Ovary (tissue), 7 donors: ENCODE measurements at regions not wholly inside any gene's neighbourhood (a gene's known extent, or its start where the extent isn't known, plus 50 kb on each side); places are given as distances from the start of the nearest gene placed in this dataset.
A peak's percentile ranks its signal among the peaks of the same experiment; 100 is the strongest.

Source experiments
- DNase-seq, 5 donors: peaks; one replicate each; pipeline ENCODE4 v3.0.0-alpha.2; 2019 to 2020
- H3K27ac ChIP-seq, 2 donors: fragments of 200-600 bp; one replicate each; pipeline versions ENCODE4 v1.5.1 to v1.8.0; 2019 to 2022
- H3K27me3 ChIP-seq: fragments of 200-600 bp; one replicate; pipeline ENCODE4 v1.8.0; 2022
- H3K36me3 ChIP-seq: fragments of 200-600 bp; sonication (generic); one replicate; pipeline ENCODE4 v1.5.1; 2019
- H3K4me1 ChIP-seq: one replicate; pipeline ENCODE4 v1.8.1; 2013; ENCODE audit warnings: mild to moderate bottlenecking, moderate library complexity; ENCODE audit not compliant: insufficient read depth
- H3K4me3 ChIP-seq: fragments of 200-600 bp; sonication (generic); one replicate; pipeline ENCODE4 v1.5.1; 2017
- H3K9me3 ChIP-seq, 2 donors: fragments of 200-600 bp in 1 of 2; sonication (generic) in 1 of 2; one replicate each; pipeline versions ENCODE4 v1.5.1 to v1.8.1; 2013 to 2019; ENCODE audit warnings: mild to moderate bottlenecking in 1 of 2, moderate library complexity in 1 of 2
- EP300 ChIP-seq: sonication (generic); formaldehyde crosslinking; IDR thresholded peaks from one replicate; pipeline ENCODE4 v1.6.1; 2017; ENCODE audit warnings: antibody characterized with exemption
- POLR2A ChIP-seq: fragments of 450-650 bp; IDR thresholded peaks from one replicate; pipeline ENCODE4 v1.6.1; 2017; ENCODE audit warnings: antibody characterized with exemption, mild to moderate bottlenecking, moderate library complexity
- WGBS, 3 donors: extraction: QIAGEN DNeasy Blood & Tissue Kit in 1 of 3; methylation state at CpG; one replicate each; pipeline versions ENCODE4 v1.1.5 to v1.1.7; 2013 to 2017; 5-methylcytosine and 5-hydroxymethylcytosine counted together
- intact Hi-C, 4 donors: fragments of 100-400 bp; cut with DNase I; formaldehyde crosslinking; loops; one replicate each; pipeline versions ENCODE4 v1.11.0 to v1.15.1; 2022 to 2023
- TF ChIP-seq, protein P1 (sequence below), 3 donors: fragments of 450-650 bp in 2 of 3; fragments of 200-600 bp in 1 of 3; IDR thresholded peaks; one replicate each; pipeline versions ENCODE4 v1.5.1 to v1.8.0; 2016 to 2022; ENCODE audit warnings: antibody characterized with exemption in 3 of 3, mild to moderate bottlenecking in 1 of 3
- donor health status: DM: no; HTN: no; CAD: no; lungs with moderate emphysema.
- donor health status: DM: no; HTN: no; CAD: no.
- donor health status: Bipolar disorder and iron deficiency.
- donor health status: DM: no; HTN: no; CAD: no.
- donor health status: DM: yes; HTN: yes; CAD: no.

DNA sequence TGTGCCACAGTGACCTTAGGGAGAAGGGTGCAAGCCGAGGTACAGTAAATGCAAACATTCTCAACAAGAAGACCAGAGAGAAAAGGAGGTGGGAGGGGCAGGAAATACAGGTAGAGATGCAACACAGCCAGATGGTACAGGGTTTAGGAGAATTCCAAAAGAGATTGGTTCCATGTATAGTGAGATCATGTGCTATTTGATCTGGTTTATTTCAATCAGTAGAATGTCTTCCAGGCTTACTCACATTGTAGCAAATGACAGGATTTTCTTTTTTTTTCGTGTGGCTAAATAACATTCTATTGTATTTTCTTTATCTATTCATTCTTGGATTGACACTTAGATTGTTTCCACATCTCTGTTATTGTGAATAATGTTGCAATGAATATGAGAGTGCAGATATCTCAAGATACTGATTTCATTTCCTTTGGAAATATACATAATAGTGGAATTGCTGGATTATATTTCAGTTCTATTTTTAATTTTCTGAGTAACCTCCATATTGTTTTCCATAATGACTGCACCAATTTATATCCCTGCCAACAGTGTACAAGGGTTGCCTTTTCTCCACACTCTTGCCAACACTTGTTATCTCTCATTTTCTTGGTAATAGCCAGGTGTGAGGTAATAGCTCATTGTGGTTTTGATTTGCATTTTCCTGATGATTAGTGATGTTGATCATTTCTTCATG, 107.8 kb upstream of the GAS1 start:
- Histone ChIP-seq H3K27me3 (no peaks in the 10 kb centered on the region), H3K9me3 (no peaks in the 10 kb centered on the region), H3K4me1 (no peaks in the 10 kb centered on the region), H3K4me3 (no peak overlapping the region), H3K36me3 (no peaks in the 10 kb centered on the region), H3K27ac (no peak overlapping the region)
- 80 to 86% (median 81%) methylated on average over 2 of the region's 2 CpGs for WGBS, 3 donors
- no peak for DNase-seq
- TF ChIP-seq, protein P1, sequence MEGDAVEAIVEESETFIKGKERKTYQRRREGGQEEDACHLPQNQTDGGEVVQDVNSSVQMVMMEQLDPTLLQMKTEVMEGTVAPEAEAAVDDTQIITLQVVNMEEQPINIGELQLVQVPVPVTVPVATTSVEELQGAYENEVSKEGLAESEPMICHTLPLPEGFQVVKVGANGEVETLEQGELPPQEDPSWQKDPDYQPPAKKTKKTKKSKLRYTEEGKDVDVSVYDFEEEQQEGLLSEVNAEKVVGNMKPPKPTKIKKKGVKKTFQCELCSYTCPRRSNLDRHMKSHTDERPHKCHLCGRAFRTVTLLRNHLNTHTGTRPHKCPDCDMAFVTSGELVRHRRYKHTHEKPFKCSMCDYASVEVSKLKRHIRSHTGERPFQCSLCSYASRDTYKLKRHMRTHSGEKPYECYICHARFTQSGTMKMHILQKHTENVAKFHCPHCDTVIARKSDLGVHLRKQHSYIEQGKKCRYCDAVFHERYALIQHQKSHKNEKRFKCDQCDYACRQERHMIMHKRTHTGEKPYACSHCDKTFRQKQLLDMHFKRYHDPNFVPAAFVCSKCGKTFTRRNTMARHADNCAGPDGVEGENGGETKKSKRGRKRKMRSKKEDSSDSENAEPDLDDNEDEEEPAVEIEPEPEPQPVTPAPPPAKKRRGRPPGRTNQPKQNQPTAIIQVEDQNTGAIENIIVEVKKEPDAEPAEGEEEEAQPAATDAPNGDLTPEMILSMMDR (IDR thresholded peaks at IDR 0.05): no peak
- no peak for TF ChIP-seq POLR2A
- no peak for TF ChIP-seq EP300
- intact Hi-C loops: no loop called here

DNA sequence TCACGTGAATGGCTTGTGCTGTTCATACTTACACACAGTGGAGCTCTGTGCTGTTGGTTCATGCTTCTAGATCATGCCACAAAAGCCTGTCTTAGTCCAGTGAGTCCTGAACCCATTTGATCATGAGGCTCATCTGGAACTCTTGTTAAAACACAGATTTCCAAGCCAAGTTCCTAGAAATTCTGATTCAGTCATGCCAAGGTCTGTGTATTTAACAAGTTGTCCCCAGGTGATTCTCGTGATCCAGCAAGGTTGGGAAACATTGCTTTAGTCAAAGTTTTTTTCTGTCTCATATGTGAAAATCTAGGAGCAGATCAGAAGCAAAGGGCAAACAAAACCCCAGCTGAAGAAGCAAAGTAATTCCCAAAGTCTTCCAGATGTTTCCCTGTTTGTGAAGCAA, 112.5 kb upstream of the GAS1 start:
- no peaks in the 10 kb centered on the region for H3K36me3 ChIP-seq
- intact Hi-C loops: loop anchor here in 2 of 4 donors (10.0 kb wide), 1 partner anchor 115 kb away; the partner anchor contains the start of gene GAS1 (in 2 of the 2)
- H3K4me1 ChIP-seq: peaks cover 7% of the 10 kb centered on the region
- no peak overlapping the region for H3K27ac ChIP-seq
- H3K4me3 ChIP-seq: no peak overlapping the region
- H3K9me3 ChIP-seq: no peaks in the 10 kb centered on the region
- TF ChIP-seq EP300 (no peak), POLR2A (no peak)
- TF ChIP-seq, protein P1 (IDR thresholded peaks at IDR 0.05): no peak
- DNase-seq: no peak
- WGBS, 3 donors: 88 to 93% (median 92%) methylated on average over 2 of the region's 2 CpGs
- no peaks in the 10 kb centered on the region for H3K27me3 ChIP-seq

DNA sequence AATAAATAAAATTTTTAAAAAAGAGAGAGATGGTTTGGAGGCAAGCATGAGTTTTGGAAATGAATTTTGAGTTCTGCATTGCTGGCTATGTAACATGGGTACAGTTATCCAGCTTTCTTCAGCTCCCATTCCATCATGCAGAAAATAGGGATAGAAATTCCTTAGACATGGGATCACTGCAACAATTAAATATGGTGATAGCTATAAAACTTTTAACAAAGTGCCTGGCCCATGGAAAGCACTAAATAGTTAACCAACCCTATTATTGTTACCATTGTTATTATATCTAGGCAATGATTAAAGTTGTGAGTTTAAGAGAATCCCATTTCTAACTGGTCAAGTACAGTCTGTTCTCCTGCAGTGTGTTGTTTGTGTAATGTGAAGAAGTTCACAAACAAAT, 115.4 kb upstream of the GAS1 start:
- intact Hi-C loops: loop anchor here in 2 of 4 donors (10.0 kb wide), 1 partner anchor 118 kb away; the partner anchor contains the start of gene GAS1 (in 2 of the 2)
- H3K4me1 ChIP-seq: peaks cover 7% of the 10 kb centered on the region
- no peaks in the 10 kb centered on the region for H3K9me3 ChIP-seq
- H3K27ac ChIP-seq: peak overlapping the region in 1 of 2 donors; percentile 33
- H3K27me3 ChIP-seq: no peaks in the 10 kb centered on the region
- no peak for DNase-seq
- TF ChIP-seq POLR2A (no peak), EP300 (no peak)
- TF ChIP-seq, protein P1 (IDR thresholded peaks at IDR 0.05): no peak
- H3K36me3 ChIP-seq: no peaks in the 10 kb centered on the region
- H3K4me3 ChIP-seq: no peak overlapping the region

DNA sequence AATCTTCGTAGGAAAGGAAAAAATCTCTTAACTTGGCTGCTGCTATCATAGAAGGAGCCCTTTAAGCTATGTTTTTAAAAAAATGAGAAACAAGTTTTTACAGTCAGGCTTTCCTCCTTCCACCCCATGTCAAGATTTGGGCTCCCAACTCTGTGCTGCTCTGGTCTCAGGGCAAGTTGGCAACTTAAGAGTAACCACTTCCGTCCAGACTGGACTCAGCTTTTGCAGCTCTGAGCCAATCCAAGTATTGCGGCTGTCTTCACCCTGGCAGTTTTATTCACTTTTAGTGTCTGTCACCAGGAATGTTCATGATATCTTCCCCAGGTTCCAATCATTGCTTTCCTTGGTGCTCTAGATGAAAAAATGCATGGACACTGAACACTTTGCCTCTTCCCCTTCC, 115.9 kb upstream of the GAS1 start:
- H3K27ac ChIP-seq: peak overlapping the region in 1 of 2 donors; percentile 33
- H3K9me3 ChIP-seq: no peaks in the 10 kb centered on the region
- H3K27me3 ChIP-seq: no peaks in the 10 kb centered on the region
- H3K4me1 ChIP-seq: peaks cover 7% of the 10 kb centered on the region
- TF ChIP-seq, protein P1 (IDR thresholded peaks at IDR 0.05): no peak
- TF ChIP-seq POLR2A: no peak
- TF ChIP-seq EP300: no peak
- WGBS, 3 donors: 19 to 21% (median 20%) methylated on average over 3 of the region's 3 CpGs
- H3K4me3 ChIP-seq: no peak overlapping the region
- no peaks in the 10 kb centered on the region for H3K36me3 ChIP-seq
- peak in 1 of 5 donors; percentile 22 for DNase-seq
- intact Hi-C loops: loop anchor here in 2 of 4 donors (10.0 kb wide), 1 partner anchor 118 kb away; the partner anchor contains the start of gene GAS1 (in 2 of the 2)
